Mucosa of descending colon (tissue), 3 donors: ENCODE measurements at regions not wholly inside any gene's neighbourhood (a gene's known extent, or its start where the extent isn't known, plus 50 kb on each side); places are given as distances from the start of the nearest gene placed in this dataset.

ENCODE experiments used
- ATAC-seq: fragments of 200-7000 bp; cut with Tn5 transposase; one replicate; pipeline ENCODE4 v1.9.1; 2020; ENCODE audit warnings: mild to moderate bottlenecking, moderate library complexity
- DNase-seq, 3 donors: peaks; one replicate each; pipeline ENCODE4 v3.0.0-alpha.2; 2020
- H3K36me3 ChIP-seq: fragments of 200-600 bp; one replicate; pipeline ENCODE4 v1.8.0; 2021; ENCODE audit warnings: low read depth, mild to moderate bottlenecking
- H3K4me1 ChIP-seq: fragments of 200-600 bp; one replicate; pipeline ENCODE4 v1.8.0; 2021; ENCODE audit warnings: low read depth, mild to moderate bottlenecking
- H3K4me3 ChIP-seq: fragments of 200-600 bp; one replicate; pipeline ENCODE4 v1.8.0; 2021; ENCODE audit warnings: mild to moderate bottlenecking
- H3K9me3 ChIP-seq: fragments of 200-600 bp; one replicate; pipeline ENCODE4 v1.8.0; 2021; ENCODE audit warnings: mild to moderate bottlenecking
- CTCF ChIP-seq: fragments of 200-600 bp; IDR thresholded peaks from one replicate; pipeline ENCODE4 v1.8.0; 2022; ENCODE audit warnings: antibody characterized with exemption, mild to moderate bottlenecking
- intact Hi-C, 2 donors: fragments of 100-400 bp; cut with DNase I in 1 of 2; cut with micrococcal nuclease in 1 of 2; formaldehyde crosslinking; loops; one replicate each; pipeline versions ENCODE4 v1.11.0 to v1.11.1; 2022; cut with DNase I, micrococcal nuclease
- donor health status: DM: no; HTN: no; CAD: no; lungs with moderate emphysema.
- donor health status: DM: no; HTN: no; CAD: no.
- donor health status: DM: no; HTN: yes; CAD: no.

- ATAC-seq = no peak
- TF ChIP-seq CTCF = no peak
- Histone ChIP-seq H3K4me1 (no peaks in the 10 kb centered on the region), H3K36me3 (no peaks in the 10 kb centered on the region), H3K4me3 (no peak overlapping the region), H3K9me3 (peaks cover 22% of the 10 kb centered on the region)
- intact Hi-C loops = no loop called here
- DNase-seq = no peak
Observed at GRCh38 chr2:39524061-39524460, 87.0 kb upstream of the MAP4K3 start.

GRCh38 chr2:39524756-39525635 lies 87.9 kb upstream of the MAP4K3 start:
- intact Hi-C loops = no loop called here
- no peak for ATAC-seq
- no peak for TF ChIP-seq CTCF

GRCh38 chr2:39525636-39526412 lies 88.7 kb upstream of the MAP4K3 start:
- intact Hi-C loops = no loop called here
- ATAC-seq (no peak), DNase-seq (no peak)
- Histone ChIP-seq H3K9me3 (peaks cover 19% of the 10 kb centered on the region), H3K36me3 (no peaks in the 10 kb centered on the region), H3K4me1 (no peaks in the 10 kb centered on the region), H3K4me3 (no peak overlapping the region)
- TF ChIP-seq CTCF = no peak

More at GRCh38 chr2:39524756-39525635, 87.9 kb upstream of the MAP4K3 start:
- Histone ChIP-seq H3K4me3 (no peak overlapping the region), H3K4me1 (no peaks in the 10 kb centered on the region), H3K9me3 (peaks cover 22% of the 10 kb centered on the region), H3K36me3 (no peaks in the 10 kb centered on the region)
- DNase-seq = no peak

- H3K9me3 ChIP-seq = no peaks in the 10 kb centered on the region
- ATAC-seq = no peak
- H3K4me3 ChIP-seq = no peak overlapping the region
- H3K36me3 ChIP-seq = no peaks in the 10 kb centered on the region
- no peak for TF ChIP-seq CTCF
- no peak for DNase-seq
- intact Hi-C loops = no loop called here
- no peaks in the 10 kb centered on the region for H3K4me1 ChIP-seq
Observed at GRCh38 chr2:39528701-39529100, 91.6 kb upstream of the MAP4K3 start.

- no peaks in the 10 kb centered on the region for H3K4me1 ChIP-seq
- ATAC-seq = no peak
- DNase-seq = no peak
- H3K4me3 ChIP-seq = no peak overlapping the region
- H3K9me3 ChIP-seq = no peaks in the 10 kb centered on the region
- TF ChIP-seq CTCF = no peak
- no peaks in the 10 kb centered on the region for H3K36me3 ChIP-seq
- intact Hi-C loops = no loop called here
Observed at GRCh38 chr2:39529836-39530235, 92.8 kb upstream of the MAP4K3 start.
